ENCODE measurements at regions not wholly inside any gene's neighbourhood (a gene's known extent, or its start where the extent isn't known, plus 50 kb on each side); places are given as distances from the start of the nearest gene placed in this dataset.

- Histone ChIP-seq H3K27ac (ENCODE audit: low read length) (no peak overlapping the region), H3K9me3 (replicated peaks; ENCODE audit: control insufficient read depth, low read depth, low read length) (no peaks in the 10 kb centered on the region), H3K4me3 (ENCODE audit: low read length) (no peak overlapping the region), H3K36me3 (ENCODE audit: control insufficient read depth, insufficient read depth, low read length) (no peaks in the 10 kb centered on the region), H3K27me3 (ENCODE audit: control insufficient read depth, insufficient read depth, low read length) (no peaks in the 10 kb centered on the region), H3K4me1 (ENCODE audit: control insufficient read depth, insufficient read depth, low read length) (no peaks in the 10 kb centered on the region)
- DNase-seq, result no peak
- WGBS (ENCODE audit: insufficient coverage), result no CpG with 5 or more reads among the region's 2 CpGs
Measured at GRCh38 chr14:24744641-24745040, 110.7 kb upstream of the GZMB start.

GRCh38 chr14:24741871-24742270 is 107.9 kb upstream of the GZMB start:
- Histone ChIP-seq H3K27ac (ENCODE audit: low read length) (no peak overlapping the region), H3K27me3 (ENCODE audit: control insufficient read depth, insufficient read depth, low read length) (no peaks in the 10 kb centered on the region), H3K4me3 (ENCODE audit: low read length) (no peak overlapping the region), H3K36me3 (ENCODE audit: control insufficient read depth, insufficient read depth, low read length) (no peaks in the 10 kb centered on the region), H3K4me1 (ENCODE audit: control insufficient read depth, insufficient read depth, low read length) (no peaks in the 10 kb centered on the region), H3K9me3 (replicated peaks; ENCODE audit: control insufficient read depth, low read depth, low read length) (no peaks in the 10 kb centered on the region)
- WGBS (ENCODE audit: insufficient coverage), result no CpG with 5 or more reads among the region's 2 CpGs
- DNase-seq, result no peak

- H3K4me3 ChIP-seq (ENCODE audit: low read length), result no peak overlapping the region
- DNase-seq, result no peak
- H3K36me3 ChIP-seq (ENCODE audit: control insufficient read depth, insufficient read depth, low read length), result no peaks in the 10 kb centered on the region
- no CpG with 5 or more reads among the region's 1 CpG for WGBS (ENCODE audit: insufficient coverage)
- H3K4me1 ChIP-seq (ENCODE audit: control insufficient read depth, insufficient read depth, low read length), result no peaks in the 10 kb centered on the region
- no peaks in the 10 kb centered on the region for H3K27me3 ChIP-seq (ENCODE audit: control insufficient read depth, insufficient read depth, low read length)
- no peaks in the 10 kb centered on the region for H3K9me3 ChIP-seq (replicated peaks; ENCODE audit: control insufficient read depth, low read depth, low read length)
- H3K27ac ChIP-seq (ENCODE audit: low read length), result no peak overlapping the region
Measured at GRCh38 chr14:24735984-24736630, 102.1 kb upstream of the GZMB start.

GRCh38 chr14:24734917-24735500 is 101.0 kb upstream of the GZMB start:
- Histone ChIP-seq H3K27me3 (ENCODE audit: control insufficient read depth, insufficient read depth, low read length) (no peaks in the 10 kb centered on the region), H3K4me1 (ENCODE audit: control insufficient read depth, insufficient read depth, low read length) (no peaks in the 10 kb centered on the region), H3K9me3 (replicated peaks; ENCODE audit: control insufficient read depth, low read depth, low read length) (no peaks in the 10 kb centered on the region), H3K36me3 (ENCODE audit: control insufficient read depth, insufficient read depth, low read length) (no peaks in the 10 kb centered on the region), H3K4me3 (ENCODE audit: low read length) (no peak overlapping the region), H3K27ac (ENCODE audit: low read length) (no peak overlapping the region)
- peak; percentile 87 for DNase-seq
- WGBS (ENCODE audit: insufficient coverage), result 10% methylated on average over 2 of the region's 9 CpGs

GRCh38 chr14:24726480-24726879 is 92.5 kb upstream of the GZMB start:
- no peaks in the 10 kb centered on the region for H3K36me3 ChIP-seq (ENCODE audit: control insufficient read depth, insufficient read depth, low read length)
- no peaks in the 10 kb centered on the region for H3K9me3 ChIP-seq (replicated peaks; ENCODE audit: control insufficient read depth, low read depth, low read length)
- H3K4me1 ChIP-seq (ENCODE audit: control insufficient read depth, insufficient read depth, low read length), result no peaks in the 10 kb centered on the region
- H3K27me3 ChIP-seq (ENCODE audit: control insufficient read depth, insufficient read depth, low read length), result no peaks in the 10 kb centered on the region
- no peak overlapping the region for H3K27ac ChIP-seq (ENCODE audit: low read length)
- DNase-seq, result no peak
- H3K4me3 ChIP-seq (ENCODE audit: low read length), result no peak overlapping the region
- 80% methylated on average over 6 of the region's 7 CpGs for WGBS (ENCODE audit: insufficient coverage)

GRCh38 chr14:24725311-24725710 is 91.3 kb upstream of the GZMB start:
- H3K36me3 ChIP-seq (ENCODE audit: control insufficient read depth, insufficient read depth, low read length), result no peaks in the 10 kb centered on the region
- 35% methylated on average over 3 of the region's 3 CpGs for WGBS (ENCODE audit: insufficient coverage)
- no peak for DNase-seq
- no peaks in the 10 kb centered on the region for H3K4me1 ChIP-seq (ENCODE audit: control insufficient read depth, insufficient read depth, low read length)
- no peaks in the 10 kb centered on the region for H3K9me3 ChIP-seq (replicated peaks; ENCODE audit: control insufficient read depth, low read depth, low read length)
- H3K27me3 ChIP-seq (ENCODE audit: control insufficient read depth, insufficient read depth, low read length), result no peaks in the 10 kb centered on the region
- H3K27ac ChIP-seq (ENCODE audit: low read length), result no peak overlapping the region
- H3K4me3 ChIP-seq (ENCODE audit: low read length), result no peak overlapping the region

GRCh38 chr14:24721775-24722174 is 87.8 kb upstream of the GZMB start:
- Histone ChIP-seq H3K4me1 (ENCODE audit: control insufficient read depth, insufficient read depth, low read length) (no peaks in the 10 kb centered on the region), H3K4me3 (ENCODE audit: low read length) (no peak overlapping the region), H3K27me3 (ENCODE audit: control insufficient read depth, insufficient read depth, low read length) (no peaks in the 10 kb centered on the region), H3K27ac (ENCODE audit: low read length) (no peak overlapping the region), H3K36me3 (ENCODE audit: control insufficient read depth, insufficient read depth, low read length) (no peaks in the 10 kb centered on the region), H3K9me3 (replicated peaks; ENCODE audit: control insufficient read depth, low read depth, low read length) (no peaks in the 10 kb centered on the region)
- WGBS (ENCODE audit: insufficient coverage), result 71% methylated on average over 2 of the region's 3 CpGs
- no peak for DNase-seq

GRCh38 chr14:24715239-24715638 is 81.2 kb upstream of the GZMB start:
- Histone ChIP-seq H3K27me3 (ENCODE audit: control insufficient read depth, insufficient read depth, low read length) (no peaks in the 10 kb centered on the region), H3K4me1 (ENCODE audit: control insufficient read depth, insufficient read depth, low read length) (peaks cover 4% of the 10 kb centered on the region), H3K4me3 (ENCODE audit: low read length) (no peak overlapping the region), H3K27ac (ENCODE audit: low read length) (no peak overlapping the region), H3K9me3 (replicated peaks; ENCODE audit: control insufficient read depth, low read depth, low read length) (no peaks in the 10 kb centered on the region), H3K36me3 (ENCODE audit: control insufficient read depth, insufficient read depth, low read length) (no peaks in the 10 kb centered on the region)
- DNase-seq, result no peak
- 82% methylated on average over 2 of the region's 2 CpGs for WGBS (ENCODE audit: insufficient coverage)

GRCh38 chr14:24713404-24713803 is 79.4 kb upstream of the GZMB start:
- DNase-seq, result no peak
- H3K4me1 ChIP-seq (ENCODE audit: control insufficient read depth, insufficient read depth, low read length), result peaks cover 4% of the 10 kb centered on the region
- H3K27me3 ChIP-seq (ENCODE audit: control insufficient read depth, insufficient read depth, low read length), result no peaks in the 10 kb centered on the region
- H3K4me3 ChIP-seq (ENCODE audit: low read length), result no peak overlapping the region
- no peaks in the 10 kb centered on the region for H3K9me3 ChIP-seq (replicated peaks; ENCODE audit: control insufficient read depth, low read depth, low read length)
- H3K27ac ChIP-seq (ENCODE audit: low read length), result no peak overlapping the region
- H3K36me3 ChIP-seq (ENCODE audit: control insufficient read depth, insufficient read depth, low read length), result no peaks in the 10 kb centered on the region
- 83% methylated on average over 4 of the region's 4 CpGs for WGBS (ENCODE audit: insufficient coverage)

- Histone ChIP-seq H3K4me3 (ENCODE audit: low read length) (no peak overlapping the region), H3K27me3 (ENCODE audit: control insufficient read depth, insufficient read depth, low read length) (no peaks in the 10 kb centered on the region), H3K27ac (ENCODE audit: low read length) (no peak overlapping the region), H3K9me3 (replicated peaks; ENCODE audit: control insufficient read depth, low read depth, low read length) (no peaks in the 10 kb centered on the region), H3K4me1 (ENCODE audit: control insufficient read depth, insufficient read depth, low read length) (peaks cover 4% of the 10 kb centered on the region), H3K36me3 (ENCODE audit: control insufficient read depth, insufficient read depth, low read length) (no peaks in the 10 kb centered on the region)
- no peak for DNase-seq
- WGBS (ENCODE audit: insufficient coverage), result 89% methylated on average over 1 of the region's 6 CpGs
Measured at GRCh38 chr14:24712909-24713308, 78.9 kb upstream of the GZMB start.

GRCh38 chr14:24712374-24712773 is 78.4 kb upstream of the GZMB start:
- H3K27ac ChIP-seq (ENCODE audit: low read length), result no peak overlapping the region
- H3K36me3 ChIP-seq (ENCODE audit: control insufficient read depth, insufficient read depth, low read length), result no peaks in the 10 kb centered on the region
- no peak for DNase-seq
- H3K27me3 ChIP-seq (ENCODE audit: control insufficient read depth, insufficient read depth, low read length), result no peaks in the 10 kb centered on the region
- peaks cover 4% of the 10 kb centered on the region for H3K4me1 ChIP-seq (ENCODE audit: control insufficient read depth, insufficient read depth, low read length)
- no CpG with 5 or more reads among the region's 1 CpG for WGBS (ENCODE audit: insufficient coverage)
- H3K9me3 ChIP-seq (replicated peaks; ENCODE audit: control insufficient read depth, low read depth, low read length), result no peaks in the 10 kb centered on the region
- H3K4me3 ChIP-seq (ENCODE audit: low read length), result no peak overlapping the region
